AG04449 (cell line): ENCODE measurements at regions not wholly inside any gene's neighbourhood (a gene's known extent, or its start where the extent isn't known, plus 50 kb on each side); places are given as distances from the start of the nearest gene placed in this dataset.

Experiments used
- CTCF ChIA-PET: fragments of 350-600 bp; formaldehyde crosslinking; extraction: SDS; loops from one replicate; lab custom pipeline; 2021; ENCODE audit warnings: antibody characterized with exemption; lab: Yijun Ruan, JAX
- POLR2A ChIA-PET: fragments of 400-600, 350-600 bp; formaldehyde crosslinking; extraction: SDS; loops from one replicate; lab custom pipeline; 2020; ENCODE audit warnings: antibody characterized with exemption, inconsistent platforms; lab: Yijun Ruan, JAX
- DNase-seq: peaks from one replicate; pipeline ENCODE4 v3.0.0-alpha.2; 2010; ENCODE audit warnings: low read depth, low spot score
- H3K4me3 ChIP-seq: 2 replicates; pipeline ENCODE4 v1.5.1; 2011; ENCODE audit warnings: low read depth, mild to moderate bottlenecking, control low read depth, low read length
- TF ChIP-seq, protein P1 (sequence below): IDR thresholded peaks from one replicate; pipeline ENCODE4 v1.5.1; 2011; ENCODE audit warnings: mild to moderate bottlenecking, moderate library complexity, low read length, control low read depth, inconsistent platforms; ENCODE audit not compliant: insufficient read depth; ENCODE audit errors: missing control alignments

DNA sequence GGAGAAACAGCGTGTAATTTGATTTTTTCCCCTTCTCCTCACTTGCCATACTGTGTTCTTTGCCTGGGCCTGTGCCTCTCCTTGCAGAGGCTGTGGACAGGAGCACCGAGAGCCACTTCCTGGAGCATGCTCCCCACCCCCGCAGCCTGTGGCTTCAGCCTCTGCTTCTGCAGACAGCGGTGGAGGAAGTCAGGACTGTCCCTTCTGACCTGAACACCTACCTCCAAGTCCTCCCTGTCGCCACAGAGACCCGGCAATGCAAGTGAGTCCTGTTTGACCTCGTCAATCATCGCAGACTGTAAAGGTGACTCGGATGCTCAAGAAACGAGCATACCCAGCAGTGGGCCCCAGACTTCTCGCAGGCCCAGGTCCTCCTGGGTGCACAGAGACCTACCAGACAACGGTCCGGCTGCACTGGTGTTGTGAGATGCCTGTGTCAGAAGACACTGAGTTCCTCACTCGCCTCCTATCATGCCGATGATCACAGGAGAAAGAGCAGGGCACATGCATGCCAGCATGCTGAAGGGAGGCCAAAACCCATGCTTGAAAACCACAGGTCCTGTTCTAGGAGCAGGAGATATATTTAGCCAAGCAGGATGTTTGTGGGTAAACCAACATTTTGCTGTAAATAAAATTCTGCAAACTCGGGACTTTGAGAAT is 198.8 kb downstream of the AUH start:
- DNase-seq, result no peak
- ChIA-PET POLR2A (no interaction called here), CTCF (no interaction called here)
- TF ChIP-seq, protein P1, sequence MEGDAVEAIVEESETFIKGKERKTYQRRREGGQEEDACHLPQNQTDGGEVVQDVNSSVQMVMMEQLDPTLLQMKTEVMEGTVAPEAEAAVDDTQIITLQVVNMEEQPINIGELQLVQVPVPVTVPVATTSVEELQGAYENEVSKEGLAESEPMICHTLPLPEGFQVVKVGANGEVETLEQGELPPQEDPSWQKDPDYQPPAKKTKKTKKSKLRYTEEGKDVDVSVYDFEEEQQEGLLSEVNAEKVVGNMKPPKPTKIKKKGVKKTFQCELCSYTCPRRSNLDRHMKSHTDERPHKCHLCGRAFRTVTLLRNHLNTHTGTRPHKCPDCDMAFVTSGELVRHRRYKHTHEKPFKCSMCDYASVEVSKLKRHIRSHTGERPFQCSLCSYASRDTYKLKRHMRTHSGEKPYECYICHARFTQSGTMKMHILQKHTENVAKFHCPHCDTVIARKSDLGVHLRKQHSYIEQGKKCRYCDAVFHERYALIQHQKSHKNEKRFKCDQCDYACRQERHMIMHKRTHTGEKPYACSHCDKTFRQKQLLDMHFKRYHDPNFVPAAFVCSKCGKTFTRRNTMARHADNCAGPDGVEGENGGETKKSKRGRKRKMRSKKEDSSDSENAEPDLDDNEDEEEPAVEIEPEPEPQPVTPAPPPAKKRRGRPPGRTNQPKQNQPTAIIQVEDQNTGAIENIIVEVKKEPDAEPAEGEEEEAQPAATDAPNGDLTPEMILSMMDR, result no peak
- no peak overlapping the region for H3K4me3 ChIP-seq

DNA sequence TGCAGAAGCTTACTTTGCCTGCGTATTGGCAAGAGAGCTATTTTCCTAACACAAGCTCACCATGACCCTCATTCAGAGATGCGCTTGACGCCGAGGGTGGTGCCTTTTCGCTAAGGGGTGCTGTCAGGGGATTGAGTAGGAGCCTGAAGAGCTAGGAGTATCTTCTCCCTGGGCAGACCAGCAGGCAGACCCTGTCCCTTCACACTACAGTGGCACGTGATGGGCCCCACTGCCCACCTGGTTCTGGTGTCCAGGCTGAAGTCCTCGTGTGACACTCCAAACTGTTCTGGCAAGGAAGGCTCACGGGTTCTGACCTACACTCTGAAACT is 198.3 kb downstream of the AUH start:
- ChIA-PET CTCF (no interaction called here), POLR2A (no interaction called here)
- TF ChIP-seq, protein P1, result no peak
- H3K4me3 ChIP-seq, result no peak overlapping the region
- DNase-seq, result no peak

DNA sequence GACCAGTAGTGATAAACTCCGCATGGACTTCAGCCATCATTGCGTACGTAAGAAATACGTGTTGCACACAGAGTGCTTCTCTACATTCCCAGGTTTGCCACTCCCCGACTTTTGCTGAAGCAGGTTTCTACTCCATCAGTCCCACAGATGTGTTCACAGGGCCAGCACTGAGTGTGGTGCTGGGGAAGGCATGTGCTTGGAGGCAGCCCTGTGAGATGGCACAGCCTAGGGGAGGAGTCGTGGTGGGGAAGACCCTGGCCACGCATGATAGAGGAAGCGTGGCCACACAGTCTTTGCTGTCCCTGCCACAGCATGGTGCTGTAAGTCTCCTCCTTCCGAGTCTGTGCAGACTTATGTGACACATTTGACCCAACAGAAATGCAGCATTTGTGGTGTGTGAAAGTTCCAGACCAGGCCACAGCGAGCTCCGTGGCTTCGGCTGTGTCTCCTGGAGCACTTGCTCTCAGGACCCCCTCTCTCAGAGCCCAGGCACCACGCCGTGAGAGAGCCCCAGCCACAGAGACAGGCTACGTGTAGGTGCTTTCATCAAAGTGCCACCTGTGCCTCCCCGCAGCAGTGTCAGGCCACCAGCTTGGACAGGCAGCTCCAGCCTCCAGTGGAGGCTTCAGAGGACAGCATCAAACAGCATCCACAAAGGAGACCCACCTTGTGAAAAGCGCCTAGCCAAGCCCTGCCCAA is 197.8 kb downstream of the AUH start:
- ChIA-PET POLR2A (interaction anchor here (1.4 kb wide), 1 partner anchor 13 kb away, joined by 6 read pairs; no protein-coding TSS in a partner anchor), CTCF (no interaction called here)

More for the DNA sequence above, 197.8 kb downstream of the AUH start:
- DNase-seq, result no peak
- TF ChIP-seq, protein P1, result no peak
- H3K4me3 ChIP-seq, result no peak overlapping the region
